KMS-11 (cell line): ENCODE measurements at regions not wholly inside any gene's neighbourhood (a gene's known extent, or its start where the extent isn't known, plus 50 kb on each side); places are given as distances from the start of the nearest gene placed in this dataset.

ENCODE experiments used
- H2AFZ ChIP-seq: fragments of 200-600 bp; sonication (generic); 2 replicates; pipeline ENCODE4 v1.6.1; 2016; ENCODE audit warnings: antibody characterized with exemption, mixed run types, low read depth
- H3K27ac ChIP-seq: fragments of 200-600 bp; sonication (generic); 2 replicates; pipeline ENCODE4 v1.6.1; 2016; ENCODE audit warnings: mild to moderate bottlenecking, mixed run types
- H3K27me3 ChIP-seq: fragments of 200-600 bp; sonication (generic); 2 replicates; pipeline ENCODE4 v1.6.1; 2017; ENCODE audit warnings: mild to moderate bottlenecking, low read depth, mixed run types, moderate library complexity; ENCODE audit not compliant: insufficient read depth
- H3K36me3 ChIP-seq: fragments of 200-600 bp; sonication (generic); 2 replicates; pipeline ENCODE4 v1.6.1; 2017; ENCODE audit warnings: mild to moderate bottlenecking, mixed run types; ENCODE audit not compliant: insufficient read depth
- H3K4me1 ChIP-seq: fragments of 200-600 bp; sonication (generic); 2 replicates; pipeline ENCODE4 v1.6.1; 2016; ENCODE audit warnings: mild to moderate bottlenecking, low read depth, mixed run types; ENCODE audit not compliant: poor library complexity, severe bottlenecking
- H3K4me2 ChIP-seq: fragments of 200-600 bp; sonication (generic); 2 replicates; pipeline ENCODE4 v1.7.0; 2016; ENCODE audit warnings: mild to moderate bottlenecking, mixed run types
- H3K4me3 ChIP-seq: fragments of 200-600 bp; sonication (generic); IDR thresholded peaks from 2 replicates; pipeline ENCODE4 v1.6.1; 2017; ENCODE audit warnings: low read depth, low read length, mixed read lengths; ENCODE audit not compliant: insufficient read depth
- H3K79me2 ChIP-seq: fragments of 200-600 bp; sonication (generic); 2 replicates; pipeline ENCODE4 v1.6.1; 2016; ENCODE audit warnings: low read depth, mixed run types; ENCODE audit not compliant: insufficient read depth
- H3K9ac ChIP-seq: fragments of 200-600 bp; sonication (generic); 2 replicates; pipeline ENCODE4 v1.6.1; 2016; ENCODE audit warnings: mild to moderate bottlenecking, mixed run types
- H4K20me1 ChIP-seq: fragments of 200-600 bp; sonication (generic); 2 replicates; pipeline ENCODE4 v1.6.1; 2016; ENCODE audit warnings: mild to moderate bottlenecking, mixed run types; ENCODE audit not compliant: insufficient read depth
- CTCF ChIP-seq: fragments of 200-600 bp; sonication (generic); conservative IDR thresholded peaks from 2 replicates; pipeline ENCODE4 v1.6.1; 2017; ENCODE audit warnings: low read depth, mild to moderate bottlenecking, antibody characterized with exemption, low read length, moderate library complexity, mixed read lengths

GRCh38 chr2:226408141-226408540 lies 391.5 kb downstream of the IRS1 start:
- H3K36me3 ChIP-seq, result no peaks in the 10 kb centered on the region
- H3K4me3 ChIP-seq, result no peak overlapping the region
- TF ChIP-seq CTCF, result no peak
- no peak overlapping the region for H2AFZ ChIP-seq
- no peaks in the 10 kb centered on the region for H4K20me1 ChIP-seq
- no peaks in the 10 kb centered on the region for H3K27me3 ChIP-seq
- H3K27ac ChIP-seq, result no peak overlapping the region
- no peak overlapping the region for H3K9ac ChIP-seq
- no peaks in the 10 kb centered on the region for H3K4me1 ChIP-seq
- no peak overlapping the region for H3K4me2 ChIP-seq
- no peaks in the 10 kb centered on the region for H3K79me2 ChIP-seq

GRCh38 chr2:226407135-226407534 lies 392.5 kb downstream of the IRS1 start:
- no peaks in the 10 kb centered on the region for H3K36me3 ChIP-seq
- no peak overlapping the region for H3K4me3 ChIP-seq
- no peaks in the 10 kb centered on the region for H3K79me2 ChIP-seq
- H3K4me1 ChIP-seq, result no peaks in the 10 kb centered on the region
- no peak for TF ChIP-seq CTCF
- no peak overlapping the region for H3K27ac ChIP-seq
- no peak overlapping the region for H3K4me2 ChIP-seq
- no peaks in the 10 kb centered on the region for H3K27me3 ChIP-seq
- H2AFZ ChIP-seq, result no peak overlapping the region
- no peak overlapping the region for H3K9ac ChIP-seq
- no peaks in the 10 kb centered on the region for H4K20me1 ChIP-seq

- no peak overlapping the region for H3K9ac ChIP-seq
- no peaks in the 10 kb centered on the region for H3K36me3 ChIP-seq
- no peaks in the 10 kb centered on the region for H3K4me1 ChIP-seq
- no peak overlapping the region for H2AFZ ChIP-seq
- no peaks in the 10 kb centered on the region for H4K20me1 ChIP-seq
- no peaks in the 10 kb centered on the region for H3K79me2 ChIP-seq
- H3K27ac ChIP-seq, result no peak overlapping the region
- no peak overlapping the region for H3K4me2 ChIP-seq
- no peaks in the 10 kb centered on the region for H3K27me3 ChIP-seq
- no peak for TF ChIP-seq CTCF
- H3K4me3 ChIP-seq, result no peak overlapping the region
These were observed 394.2 kb downstream of the IRS1 start for GRCh38 chr2:226405465-226405864.

GRCh38 chr2:226403369-226403768 lies 396.3 kb downstream of the IRS1 start:
- Histone ChIP-seq H2AFZ (no peak overlapping the region), H3K36me3 (no peaks in the 10 kb centered on the region), H3K4me2 (no peak overlapping the region), H3K4me3 (no peak overlapping the region), H3K79me2 (no peaks in the 10 kb centered on the region), H3K27ac (no peak overlapping the region), H3K9ac (no peak overlapping the region), H4K20me1 (no peaks in the 10 kb centered on the region), H3K4me1 (no peaks in the 10 kb centered on the region), H3K27me3 (no peaks in the 10 kb centered on the region)
- no peak for TF ChIP-seq CTCF

- Histone ChIP-seq H3K4me3 (no peak overlapping the region), H3K4me1 (no peaks in the 10 kb centered on the region), H3K4me2 (no peak overlapping the region), H3K36me3 (no peaks in the 10 kb centered on the region), H3K27ac (no peak overlapping the region), H2AFZ (no peak overlapping the region), H3K79me2 (no peaks in the 10 kb centered on the region), H3K9ac (no peak overlapping the region), H3K27me3 (no peaks in the 10 kb centered on the region), H4K20me1 (no peaks in the 10 kb centered on the region)
- TF ChIP-seq CTCF, result no peak
These were observed 400.6 kb downstream of the IRS1 start for GRCh38 chr2:226399006-226399405.
